ENCODE measurements at regions not wholly inside any gene's neighbourhood (a gene's known extent, or its start where the extent isn't known, plus 50 kb on each side); places are given as distances from the start of the nearest gene placed in this dataset.

GRCh38 chr10:104540181-104540580 lies 100.9 kb upstream of the SORCS3 start (continued):
- TF ChIP-seq JUN (IDR thresholded peaks at IDR 0.05; ENCODE audit: low read depth, low read length) (no peak), BRCA1 (IDR thresholded peaks at IDR 0.05; ENCODE audit: low read depth, low read length) (no peak), CHD7 (IDR thresholded peaks at IDR 0.05; ENCODE audit: insufficient replicate concordance, low read length) (no peak), EGR1 (IDR thresholded peaks at IDR 0.05; ENCODE audit: borderline replicate concordance, low read depth, low read length) (no peak)
